ENCODE measurements at regions not wholly inside any gene's neighbourhood (a gene's known extent, or its start where the extent isn't known, plus 50 kb on each side); places are given as distances from the start of the nearest gene placed in this dataset.

- H3K9me3 ChIP-seq (ENCODE audit: insufficient read depth, low read length, severe bottlenecking): no peaks in the 10 kb centered on the region
- no peak for TF ChIP-seq CTCF (IDR thresholded peaks at IDR 0.05; ENCODE audit: borderline replicate concordance, extremely low read depth, low read length, poor library complexity, severe bottlenecking)
- TF ChIP-seq EZH2 (IDR thresholded peaks at IDR 0.05; ENCODE audit: borderline replicate concordance, low read depth, low read length, severe bottlenecking): no peak
- no peak overlapping the region for H2AFZ ChIP-seq (ENCODE audit: low read depth, low read length)
- no peak overlapping the region for H3K9ac ChIP-seq (ENCODE audit: low read depth, low read length)
- DNase-seq: no peak
- H3K4me1 ChIP-seq (ENCODE audit: insufficient read depth, low read length): no peaks in the 10 kb centered on the region
- no peaks in the 10 kb centered on the region for H3K27me3 ChIP-seq (ENCODE audit: insufficient read depth, low read length, poor library complexity)
- no peaks in the 10 kb centered on the region for H3K36me3 ChIP-seq (ENCODE audit: insufficient read depth, low read length)
- H3K4me2 ChIP-seq (ENCODE audit: insufficient read depth, low read length): no peak overlapping the region
- no peak for ATAC-seq (ENCODE audit: insufficient read depth, low read depth)
- H3K4me3 ChIP-seq (ENCODE audit: low read depth in 1 of 2, low read length in 2 of 2): no peak overlapping the region
- H3K79me2 ChIP-seq (ENCODE audit: insufficient read depth, low read length): no peaks in the 10 kb centered on the region
- no peaks in the 10 kb centered on the region; the same call in 1 of the 2 replicates for H4K20me1 ChIP-seq (ENCODE audit: insufficient read depth, low read length)
- no peak overlapping the region for H3K27ac ChIP-seq (ENCODE audit: low read length)
These were observed 274.8 kb downstream of the CTTN start for GRCh38 chr11:70672991-70673653.

GRCh38 chr11:70674605-70675004 is 276.3 kb downstream of the CTTN start:
- no peak overlapping the region for H2AFZ ChIP-seq (ENCODE audit: low read depth, low read length)
- DNase-seq (no peak), ATAC-seq (ENCODE audit: insufficient read depth, low read depth) (no peak)
- peaks cover 3% of the 10 kb centered on the region for H4K20me1 ChIP-seq (ENCODE audit: insufficient read depth, low read length)
- H3K36me3 ChIP-seq (ENCODE audit: insufficient read depth, low read length): no peaks in the 10 kb centered on the region
- H3K4me1 ChIP-seq (ENCODE audit: insufficient read depth, low read length): no peaks in the 10 kb centered on the region
- H3K9me3 ChIP-seq (ENCODE audit: insufficient read depth, low read length, severe bottlenecking): no peaks in the 10 kb centered on the region
- no peaks in the 10 kb centered on the region for H3K79me2 ChIP-seq (ENCODE audit: insufficient read depth, low read length)
- H3K9ac ChIP-seq (ENCODE audit: low read depth, low read length): no peak overlapping the region
- H3K27ac ChIP-seq (ENCODE audit: low read length): no peak overlapping the region
- no peak overlapping the region for H3K4me2 ChIP-seq (ENCODE audit: insufficient read depth, low read length)
- H3K4me3 ChIP-seq (ENCODE audit: low read depth in 1 of 2, low read length in 2 of 2): no peak overlapping the region
- no peaks in the 10 kb centered on the region for H3K27me3 ChIP-seq (ENCODE audit: insufficient read depth, low read length, poor library complexity)
- TF ChIP-seq CTCF (IDR thresholded peaks at IDR 0.05; ENCODE audit: borderline replicate concordance, extremely low read depth, low read length, poor library complexity, severe bottlenecking): no peak
- no peak for TF ChIP-seq EZH2 (IDR thresholded peaks at IDR 0.05; ENCODE audit: borderline replicate concordance, low read depth, low read length, severe bottlenecking)

GRCh38 chr11:70675697-70676374 is 277.5 kb downstream of the CTTN start:
- DNase-seq (no peak), ATAC-seq (ENCODE audit: insufficient read depth, low read depth) (no peak)
- no peaks in the 10 kb centered on the region for H3K79me2 ChIP-seq (ENCODE audit: insufficient read depth, low read length)
- H3K4me2 ChIP-seq (ENCODE audit: insufficient read depth, low read length): no peak overlapping the region
- H4K20me1 ChIP-seq (ENCODE audit: insufficient read depth, low read length): peaks cover 3% of the 10 kb centered on the region
- H3K27me3 ChIP-seq (ENCODE audit: insufficient read depth, low read length, poor library complexity): no peaks in the 10 kb centered on the region
- H3K9me3 ChIP-seq (ENCODE audit: insufficient read depth, low read length, severe bottlenecking): no peaks in the 10 kb centered on the region
- TF ChIP-seq CTCF (IDR thresholded peaks at IDR 0.05; ENCODE audit: borderline replicate concordance, extremely low read depth, low read length, poor library complexity, severe bottlenecking) (no peak), EZH2 (IDR thresholded peaks at IDR 0.05; ENCODE audit: borderline replicate concordance, low read depth, low read length, severe bottlenecking) (no peak)
- H3K4me1 ChIP-seq (ENCODE audit: insufficient read depth, low read length): no peaks in the 10 kb centered on the region
- H2AFZ ChIP-seq (ENCODE audit: low read depth, low read length): no peak overlapping the region
- no peak overlapping the region for H3K4me3 ChIP-seq (ENCODE audit: low read depth in 1 of 2, low read length in 2 of 2)
- H3K27ac ChIP-seq (ENCODE audit: low read length): no peak overlapping the region
- H3K9ac ChIP-seq (ENCODE audit: low read depth, low read length): no peak overlapping the region
- no peaks in the 10 kb centered on the region for H3K36me3 ChIP-seq (ENCODE audit: insufficient read depth, low read length)
